ENCODE measurements at regions not wholly inside any gene's neighbourhood (a gene's known extent, or its start where the extent isn't known, plus 50 kb on each side); places are given as distances from the start of the nearest gene placed in this dataset.
A peak's percentile ranks its signal among the peaks of the same experiment; 100 is the strongest.

GRCh38 chr2:129755786-129756185 lies 223.7 kb upstream of the RAB6C start:
- DNase-seq (ENCODE audit: low read depth) = no peak
- H3K4me3 ChIP-seq (ENCODE audit: low read length) = no peak overlapping the region
- TF ChIP-seq, protein P1, sequence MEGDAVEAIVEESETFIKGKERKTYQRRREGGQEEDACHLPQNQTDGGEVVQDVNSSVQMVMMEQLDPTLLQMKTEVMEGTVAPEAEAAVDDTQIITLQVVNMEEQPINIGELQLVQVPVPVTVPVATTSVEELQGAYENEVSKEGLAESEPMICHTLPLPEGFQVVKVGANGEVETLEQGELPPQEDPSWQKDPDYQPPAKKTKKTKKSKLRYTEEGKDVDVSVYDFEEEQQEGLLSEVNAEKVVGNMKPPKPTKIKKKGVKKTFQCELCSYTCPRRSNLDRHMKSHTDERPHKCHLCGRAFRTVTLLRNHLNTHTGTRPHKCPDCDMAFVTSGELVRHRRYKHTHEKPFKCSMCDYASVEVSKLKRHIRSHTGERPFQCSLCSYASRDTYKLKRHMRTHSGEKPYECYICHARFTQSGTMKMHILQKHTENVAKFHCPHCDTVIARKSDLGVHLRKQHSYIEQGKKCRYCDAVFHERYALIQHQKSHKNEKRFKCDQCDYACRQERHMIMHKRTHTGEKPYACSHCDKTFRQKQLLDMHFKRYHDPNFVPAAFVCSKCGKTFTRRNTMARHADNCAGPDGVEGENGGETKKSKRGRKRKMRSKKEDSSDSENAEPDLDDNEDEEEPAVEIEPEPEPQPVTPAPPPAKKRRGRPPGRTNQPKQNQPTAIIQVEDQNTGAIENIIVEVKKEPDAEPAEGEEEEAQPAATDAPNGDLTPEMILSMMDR (conservative IDR thresholded peaks at IDR 0.05; ENCODE audit: low read length) = no peak

DNA sequence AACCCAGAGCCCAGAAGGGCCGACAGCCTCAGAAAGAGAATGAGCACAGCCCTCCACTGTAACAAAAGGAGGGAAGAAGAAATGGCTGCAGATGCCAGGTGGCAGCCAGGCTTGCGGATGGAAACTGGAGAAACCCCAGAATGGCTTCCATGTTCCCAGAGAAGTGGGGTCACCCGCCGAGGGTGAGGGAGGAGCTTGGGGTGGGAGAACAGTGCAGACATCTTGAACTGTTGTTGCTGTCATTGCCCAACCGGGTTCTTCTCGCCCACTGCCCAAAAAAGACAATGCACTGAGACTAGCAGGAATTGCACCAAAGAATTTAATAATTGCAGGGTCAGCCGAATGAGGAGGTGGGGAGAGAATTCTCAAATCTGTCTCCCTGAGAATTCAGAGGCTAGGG lies 223.2 kb upstream of the RAB6C start:
- no peak overlapping the region for H3K4me3 ChIP-seq (ENCODE audit: low read length)
- TF ChIP-seq, protein P1 (conservative IDR thresholded peaks at IDR 0.05; ENCODE audit: low read length) = no peak
- no peak for DNase-seq (ENCODE audit: low read depth)

- H3K4me3 ChIP-seq (ENCODE audit: low read length) = no peak overlapping the region
- no peak for DNase-seq (ENCODE audit: low read depth)
- TF ChIP-seq, protein P1 (conservative IDR thresholded peaks at IDR 0.05; ENCODE audit: low read length) = no peak
Measured at GRCh38 chr2:129757366-129757914, 222.0 kb upstream of the RAB6C start.

DNA sequence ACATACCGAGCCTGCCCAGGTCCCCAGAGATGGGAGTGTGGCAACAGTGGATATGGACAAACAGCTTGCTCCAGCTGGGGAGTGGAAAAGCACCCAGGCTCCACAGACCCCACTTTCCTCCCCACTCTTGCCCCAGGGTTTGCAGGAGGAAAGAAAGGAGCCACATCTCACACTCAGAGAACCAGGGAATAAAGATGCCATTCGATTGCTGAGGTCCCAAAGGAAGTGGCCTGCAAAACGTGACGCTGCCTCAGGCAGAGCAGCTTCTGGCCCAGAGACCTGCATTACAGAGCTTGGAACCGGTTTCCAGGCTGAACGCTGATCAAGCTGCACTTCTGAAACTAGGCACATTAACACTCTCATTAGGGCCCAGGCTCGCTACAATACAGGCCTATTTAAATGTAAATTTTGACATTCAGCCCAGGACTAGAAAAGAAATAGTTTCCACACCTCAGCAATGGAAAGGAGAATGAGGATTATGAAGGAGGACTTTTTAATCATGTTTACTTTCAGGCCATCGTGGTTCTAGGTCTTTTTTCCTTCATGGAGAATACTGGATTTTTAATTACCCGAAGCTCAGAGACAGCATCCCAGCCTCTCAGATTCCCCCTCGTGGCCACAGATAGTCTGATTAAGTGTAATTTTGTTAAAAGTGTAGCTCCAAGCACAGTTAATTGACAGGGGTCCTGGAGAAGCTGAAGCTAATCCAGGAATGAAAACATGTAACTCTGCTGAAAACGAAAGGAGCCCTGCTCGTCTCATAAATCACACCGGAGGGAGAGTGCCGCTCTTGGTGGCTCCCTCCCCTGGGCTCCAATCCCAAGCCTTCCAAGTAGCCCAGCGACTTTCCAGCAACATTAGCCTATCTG lies 221.3 kb upstream of the RAB6C start:
- peak overlapping the region; percentile 52 for H3K4me3 ChIP-seq (ENCODE audit: low read length)
- DNase-seq (ENCODE audit: low read depth) = peak; percentile 1
- TF ChIP-seq, protein P1 (conservative IDR thresholded peaks at IDR 0.05; ENCODE audit: low read length) = no peak

DNA sequence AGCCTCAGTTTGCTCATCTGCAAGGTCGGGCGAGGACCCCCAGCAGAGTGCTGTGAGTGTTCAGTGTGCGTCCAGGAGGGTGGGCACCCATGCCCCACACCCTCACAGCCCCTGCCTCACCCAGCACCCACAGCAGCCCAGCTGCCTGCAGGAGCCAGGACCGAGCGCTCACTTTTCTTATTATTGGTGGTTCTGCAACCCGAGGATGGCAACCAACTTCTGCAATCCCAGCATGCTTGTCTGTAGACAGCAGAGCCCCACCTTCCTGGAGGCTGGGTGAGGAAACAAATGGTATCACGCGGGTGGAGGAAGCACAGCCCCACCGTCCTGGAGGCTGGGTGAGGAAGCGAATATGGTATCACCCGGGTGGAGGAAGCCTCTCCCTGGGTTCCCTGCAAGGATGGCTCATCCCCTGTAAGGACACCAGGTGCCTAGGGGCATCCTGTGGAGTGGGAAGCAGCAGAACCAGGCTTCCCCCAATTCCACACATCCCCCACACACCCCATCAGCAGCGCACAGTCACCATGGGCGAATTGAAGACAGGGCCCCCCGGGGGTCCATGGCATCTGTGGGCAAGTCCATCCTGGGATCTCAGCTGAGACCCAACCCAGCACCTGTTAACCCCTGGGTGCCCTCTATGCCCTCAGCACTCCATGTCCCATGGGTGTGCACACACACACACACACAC lies 220.5 kb upstream of the RAB6C start:
- TF ChIP-seq, protein P1 (conservative IDR thresholded peaks at IDR 0.05; ENCODE audit: low read length) = no peak
- DNase-seq (ENCODE audit: low read depth) = no peak
- H3K4me3 ChIP-seq (ENCODE audit: low read length) = peak overlapping the region; percentile 52

DNA sequence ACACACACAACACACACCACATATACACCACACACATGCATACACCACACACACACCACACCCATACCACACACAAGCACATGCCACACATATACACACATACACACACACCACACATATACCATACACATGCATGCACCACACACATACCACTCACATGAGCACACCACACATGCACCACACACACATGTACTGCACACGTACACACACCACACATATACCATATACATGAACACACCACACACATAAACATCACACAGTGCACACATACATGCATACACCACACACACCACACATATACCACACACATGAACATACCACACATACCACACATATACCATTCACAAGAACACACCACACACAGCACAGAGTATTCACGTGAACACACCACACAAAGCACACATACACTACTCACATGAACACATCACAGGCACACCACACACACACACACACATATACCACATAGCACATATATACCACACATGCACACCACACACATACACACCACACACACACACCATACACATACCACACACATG lies 219.9 kb upstream of the RAB6C start:
- TF ChIP-seq, protein P1 (conservative IDR thresholded peaks at IDR 0.05; ENCODE audit: low read length) = no peak
- H3K4me3 ChIP-seq (ENCODE audit: low read length) = no peak overlapping the region
- DNase-seq (ENCODE audit: low read depth) = no peak

Data from AG10803 (cell line).